ENCODE measurements at regions not wholly inside any gene's neighbourhood (a gene's known extent, or its start where the extent isn't known, plus 50 kb on each side); places are given as distances from the start of the nearest gene placed in this dataset.

DNA sequence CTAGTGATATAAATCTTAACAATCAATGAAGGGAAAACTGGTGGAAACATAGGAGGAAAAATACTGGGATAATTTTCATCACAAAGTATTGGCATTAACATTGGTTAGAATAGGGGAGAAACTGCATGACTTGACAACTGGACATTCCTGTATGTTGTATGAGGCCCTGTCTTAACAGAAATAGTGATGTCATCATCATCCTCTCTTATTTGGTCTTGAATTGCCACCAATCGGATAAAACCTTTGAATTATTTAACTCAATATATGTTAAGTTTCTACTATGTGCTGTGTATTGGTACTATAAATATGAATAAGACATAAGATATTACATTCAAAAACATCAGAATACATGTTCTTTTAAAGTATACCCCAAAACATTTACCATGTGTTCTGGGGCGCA is 130.1 kb upstream of the CCDC54 start:
- Histone ChIP-seq H3K4me2 (ENCODE audit: low read length) (no peak overlapping the region), H3K27me3 (ENCODE audit: control insufficient read depth, insufficient read depth, low read length) (no peaks in the 10 kb centered on the region)

DNA sequence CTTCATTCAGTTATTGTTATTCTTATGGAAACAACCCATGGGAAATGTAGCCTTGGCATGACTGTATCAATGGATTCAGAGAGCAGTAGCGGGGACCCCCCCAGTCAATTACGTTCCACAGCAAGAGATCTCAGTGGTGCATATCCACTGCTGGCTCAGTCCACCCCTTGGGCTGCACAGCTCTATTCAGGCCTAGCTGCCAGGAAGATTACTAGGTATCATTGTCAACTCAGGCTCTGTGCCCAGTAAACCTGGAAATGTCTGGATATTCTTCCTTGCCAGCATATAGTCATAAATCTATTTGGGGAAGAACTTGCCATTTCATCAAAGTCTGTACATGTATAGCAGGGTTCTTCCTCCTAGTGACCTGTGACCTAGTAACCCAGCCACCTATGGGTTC is 128.1 kb upstream of the CCDC54 start:
- Histone ChIP-seq H3K4me2 (ENCODE audit: low read length) (no peak overlapping the region), H3K4me3 (ENCODE audit: low read length) (no peak overlapping the region), H3K9me3 (replicated peaks; ENCODE audit: low read length) (no peaks in the 10 kb centered on the region), H3K9ac (ENCODE audit: low read depth, low read length) (no peak overlapping the region), H3K27me3 (ENCODE audit: control insufficient read depth, insufficient read depth, low read length) (no peaks in the 10 kb centered on the region), H3K4me1 (ENCODE audit: control insufficient read depth, insufficient read depth, low read length) (no peaks in the 10 kb centered on the region), H3K36me3 (ENCODE audit: insufficient read depth, low read length) (peaks cover 54% of the 10 kb centered on the region)

More for the DNA sequence above, 130.1 kb upstream of the CCDC54 start:
- Histone ChIP-seq H3K4me3 (ENCODE audit: low read length) (no peak overlapping the region), H3K36me3 (ENCODE audit: insufficient read depth, low read length) (peaks cover 54% of the 10 kb centered on the region), H3K4me1 (ENCODE audit: control insufficient read depth, insufficient read depth, low read length) (peaks cover 9% of the 10 kb centered on the region), H3K9me3 (replicated peaks; ENCODE audit: low read length) (no peaks in the 10 kb centered on the region), H3K9ac (ENCODE audit: low read depth, low read length) (no peak overlapping the region)

DNA sequence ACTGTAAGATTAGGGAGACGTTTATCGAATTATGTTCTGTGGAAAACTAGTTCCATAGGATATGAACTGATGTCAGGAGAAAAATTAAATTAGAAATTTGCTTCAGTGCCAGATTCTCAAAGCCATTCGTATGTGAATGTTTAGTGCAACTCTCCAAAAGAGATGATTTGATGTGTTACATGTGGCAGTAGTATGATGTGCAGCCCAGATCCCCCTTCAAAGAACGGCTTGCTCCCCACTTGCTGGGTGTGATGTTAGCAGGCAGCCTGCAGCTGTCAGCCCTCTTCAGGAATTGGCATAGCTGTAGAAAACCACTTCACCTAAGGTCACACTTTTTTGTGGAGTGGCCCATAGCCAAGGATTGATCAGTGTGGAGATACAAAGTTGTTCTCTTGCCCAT is 127.0 kb upstream of the CCDC54 start:
- Histone ChIP-seq H3K4me2 (ENCODE audit: low read length) (no peak overlapping the region), H3K36me3 (ENCODE audit: insufficient read depth, low read length) (peaks cover 51% of the 10 kb centered on the region), H3K4me1 (ENCODE audit: control insufficient read depth, insufficient read depth, low read length) (no peaks in the 10 kb centered on the region), H3K4me3 (ENCODE audit: low read length) (no peak overlapping the region), H3K27me3 (ENCODE audit: control insufficient read depth, insufficient read depth, low read length) (no peaks in the 10 kb centered on the region), H3K9ac (ENCODE audit: low read depth, low read length) (no peak overlapping the region), H3K9me3 (replicated peaks; ENCODE audit: low read length) (no peaks in the 10 kb centered on the region)

DNA sequence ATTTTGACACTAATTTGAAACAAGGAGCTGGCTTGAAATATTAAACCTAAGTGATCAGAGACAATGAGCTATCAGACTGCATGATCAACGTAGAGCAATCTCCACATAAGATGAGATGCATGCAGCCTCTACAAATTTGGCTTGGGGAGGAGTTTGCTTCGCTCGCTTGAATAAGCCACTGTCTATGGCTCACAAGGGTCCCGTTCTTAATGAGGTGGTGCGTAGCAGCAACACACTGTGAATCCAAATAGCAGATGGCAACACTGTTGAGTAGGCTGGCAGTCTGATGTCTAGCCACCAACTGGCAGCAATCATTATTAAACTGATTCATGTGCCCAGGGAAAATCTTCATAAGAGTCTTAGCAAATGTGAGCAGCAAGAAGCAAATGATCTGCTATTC is 125.4 kb upstream of the CCDC54 start:
- H3K4me2 ChIP-seq (ENCODE audit: low read length): no peak overlapping the region
- H3K36me3 ChIP-seq (ENCODE audit: insufficient read depth, low read length): peaks cover 35% of the 10 kb centered on the region
- H3K27me3 ChIP-seq (ENCODE audit: control insufficient read depth, insufficient read depth, low read length): no peaks in the 10 kb centered on the region
- H3K4me3 ChIP-seq (ENCODE audit: low read length): no peak overlapping the region
- no peak overlapping the region for H3K9ac ChIP-seq (ENCODE audit: low read depth, low read length)
- H3K9me3 ChIP-seq (replicated peaks; ENCODE audit: low read length): no peaks in the 10 kb centered on the region
- no peaks in the 10 kb centered on the region for H3K4me1 ChIP-seq (ENCODE audit: control insufficient read depth, insufficient read depth, low read length)

DNA sequence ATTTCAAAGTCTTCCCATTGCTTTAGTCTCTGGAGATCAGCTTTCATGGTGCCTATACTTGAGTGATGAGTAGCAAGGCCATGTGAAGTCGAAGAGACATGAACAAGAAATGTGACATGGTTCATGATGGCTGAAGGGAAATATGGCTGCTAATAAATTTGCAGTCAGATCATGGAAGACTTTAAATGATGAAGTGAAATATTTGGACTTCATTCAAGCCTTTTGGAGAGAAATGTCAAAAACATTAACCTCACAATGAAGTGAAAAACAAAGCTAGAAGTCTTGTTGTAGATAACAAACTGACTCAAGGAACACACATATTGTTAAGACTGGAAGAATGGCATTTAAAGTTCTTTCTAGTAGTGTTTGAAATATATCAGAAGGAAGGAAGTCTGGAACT is 120.3 kb upstream of the CCDC54 start:
- H3K4me1 ChIP-seq (ENCODE audit: control insufficient read depth, insufficient read depth, low read length): no peaks in the 10 kb centered on the region
- no peak overlapping the region for H3K9ac ChIP-seq (ENCODE audit: low read depth, low read length)
- H3K4me3 ChIP-seq (ENCODE audit: low read length): no peak overlapping the region
- H3K9me3 ChIP-seq (replicated peaks; ENCODE audit: low read length): no peaks in the 10 kb centered on the region
- H3K36me3 ChIP-seq (ENCODE audit: insufficient read depth, low read length): no peaks in the 10 kb centered on the region
- no peak overlapping the region for H3K4me2 ChIP-seq (ENCODE audit: low read length)
- no peaks in the 10 kb centered on the region for H3K27me3 ChIP-seq (ENCODE audit: control insufficient read depth, insufficient read depth, low read length)

DNA sequence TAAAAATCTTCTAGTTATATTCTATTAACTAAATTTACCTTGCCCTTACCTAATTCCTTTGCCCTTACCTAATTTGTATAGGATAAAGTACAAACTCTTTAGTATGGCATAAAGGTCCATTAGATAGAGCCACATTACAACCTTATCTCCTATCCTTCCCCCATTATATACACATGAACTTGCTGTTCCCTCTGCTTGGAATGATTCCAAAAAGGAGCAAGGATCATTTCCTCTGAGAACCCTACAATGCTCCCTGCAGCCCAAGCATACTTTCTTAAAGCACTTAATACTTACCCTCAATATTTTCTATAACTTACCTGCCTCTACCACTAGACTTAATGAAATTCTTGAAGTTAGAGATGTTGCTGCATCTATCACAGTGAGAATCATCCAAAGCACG is 118.9 kb upstream of the CCDC54 start:
- no peak overlapping the region for H3K4me2 ChIP-seq (ENCODE audit: low read length)
- H3K9ac ChIP-seq (ENCODE audit: low read depth, low read length): no peak overlapping the region

DNA sequence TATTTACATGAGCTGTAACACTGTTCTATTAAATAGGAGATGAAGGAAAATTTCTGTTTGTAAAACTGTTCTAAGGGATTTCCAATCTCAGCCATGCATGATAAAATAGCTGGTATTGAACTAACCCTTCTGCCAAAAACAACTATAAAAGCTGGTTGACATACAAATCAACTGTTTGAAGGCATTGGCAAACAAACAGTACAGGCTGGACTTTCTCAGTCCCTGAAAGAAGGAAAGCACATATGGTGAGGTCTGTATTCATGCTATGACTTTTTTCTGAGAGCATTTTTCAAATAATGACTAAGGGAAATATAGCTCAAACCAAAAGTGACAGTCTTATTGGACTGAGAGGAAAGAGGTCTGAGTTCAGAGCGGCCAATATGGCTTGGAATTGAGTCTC is 117.0 kb upstream of the CCDC54 start:
- Histone ChIP-seq H3K4me1 (ENCODE audit: control insufficient read depth, insufficient read depth, low read length) (peaks cover 8% of the 10 kb centered on the region), H3K36me3 (ENCODE audit: insufficient read depth, low read length) (no peaks in the 10 kb centered on the region), H3K27me3 (ENCODE audit: control insufficient read depth, insufficient read depth, low read length) (no peaks in the 10 kb centered on the region), H3K4me2 (ENCODE audit: low read length) (no peak overlapping the region), H3K9me3 (replicated peaks; ENCODE audit: low read length) (no peaks in the 10 kb centered on the region), H3K9ac (ENCODE audit: low read depth, low read length) (no peak overlapping the region), H3K4me3 (ENCODE audit: low read length) (no peak overlapping the region)

More for the DNA sequence above, 118.9 kb upstream of the CCDC54 start:
- H3K36me3 ChIP-seq (ENCODE audit: insufficient read depth, low read length): no peaks in the 10 kb centered on the region
- no peak overlapping the region for H3K4me3 ChIP-seq (ENCODE audit: low read length)
- no peaks in the 10 kb centered on the region for H3K27me3 ChIP-seq (ENCODE audit: control insufficient read depth, insufficient read depth, low read length)
- H3K4me1 ChIP-seq (ENCODE audit: control insufficient read depth, insufficient read depth, low read length): peaks cover 2% of the 10 kb centered on the region
- no peaks in the 10 kb centered on the region for H3K9me3 ChIP-seq (replicated peaks; ENCODE audit: low read length)

DNA sequence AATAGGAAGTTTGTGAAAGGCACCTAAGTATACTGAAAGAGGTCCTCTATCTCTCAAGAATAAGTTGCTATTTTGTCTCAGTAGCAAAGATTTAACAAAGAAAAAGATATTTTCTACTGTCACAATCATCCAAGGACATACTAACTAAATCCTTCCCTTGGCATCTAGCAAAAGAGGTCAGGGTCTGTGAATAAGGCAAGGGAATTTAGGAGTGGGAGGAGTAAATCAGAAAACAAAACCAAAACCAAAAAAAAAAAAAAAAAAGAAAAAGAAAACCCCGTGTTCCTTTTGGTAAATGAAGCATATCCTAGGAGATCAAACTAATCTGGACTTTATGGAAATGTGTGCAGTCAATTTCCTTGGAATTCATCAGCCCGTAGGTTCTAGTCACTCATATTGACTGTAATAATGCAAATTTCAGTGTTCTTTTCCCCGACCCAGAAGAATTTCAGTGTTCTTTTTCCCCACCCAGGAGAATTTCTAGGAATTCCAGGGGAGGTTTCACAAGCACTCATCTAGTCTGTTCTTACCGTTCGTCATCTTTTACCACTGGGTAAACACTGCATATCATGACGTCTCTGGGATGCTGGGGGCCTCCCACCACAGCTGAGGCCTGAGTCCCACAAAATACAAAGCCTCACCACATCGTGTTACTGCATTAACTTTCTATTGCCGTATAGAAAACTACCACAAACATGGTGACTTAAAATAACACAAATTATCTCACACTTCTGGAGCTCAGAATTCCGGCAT is 113.8 kb upstream of the CCDC54 start:
- H3K9me3 ChIP-seq (replicated peaks; ENCODE audit: low read length): no peaks in the 10 kb centered on the region
- peaks cover 8% of the 10 kb centered on the region for H3K4me1 ChIP-seq (ENCODE audit: control insufficient read depth, insufficient read depth, low read length)
- peak overlapping the region; percentile 56 for H3K4me3 ChIP-seq (ENCODE audit: low read length)
- no peaks in the 10 kb centered on the region for H3K27me3 ChIP-seq (ENCODE audit: control insufficient read depth, insufficient read depth, low read length)
- H3K4me2 ChIP-seq (ENCODE audit: low read length): peak overlapping the region; percentile 84
- H3K9ac ChIP-seq (ENCODE audit: low read depth, low read length): peak overlapping the region; percentile 54
- no peaks in the 10 kb centered on the region for H3K36me3 ChIP-seq (ENCODE audit: insufficient read depth, low read length)

DNA sequence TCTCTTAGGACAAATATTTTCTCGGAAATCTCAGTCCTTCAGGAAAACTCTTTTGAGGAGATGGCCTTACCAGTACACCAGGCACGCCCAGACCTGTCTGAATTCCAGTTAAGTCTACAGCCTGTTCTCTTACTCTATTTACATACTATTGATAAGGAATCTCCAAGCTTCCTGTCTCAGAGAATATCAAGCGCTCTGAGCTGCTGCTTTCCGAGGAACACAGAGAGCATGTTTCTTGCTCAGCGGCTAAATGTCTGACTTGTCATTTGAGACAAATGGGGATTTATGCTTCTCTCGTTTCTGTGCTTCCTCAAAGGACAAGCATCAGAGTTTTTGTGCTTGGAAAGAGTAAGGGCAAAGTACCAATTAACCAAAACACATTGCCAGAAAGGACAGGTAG is 112.4 kb upstream of the CCDC54 start:
- Histone ChIP-seq H3K27me3 (ENCODE audit: control insufficient read depth, insufficient read depth, low read length) (no peaks in the 10 kb centered on the region), H3K36me3 (ENCODE audit: insufficient read depth, low read length) (no peaks in the 10 kb centered on the region), H3K4me1 (ENCODE audit: control insufficient read depth, insufficient read depth, low read length) (peaks cover 8% of the 10 kb centered on the region), H3K4me2 (ENCODE audit: low read length) (no peak overlapping the region), H3K9me3 (replicated peaks; ENCODE audit: low read length) (no peaks in the 10 kb centered on the region), H3K4me3 (ENCODE audit: low read length) (no peak overlapping the region), H3K9ac (ENCODE audit: low read depth, low read length) (no peak overlapping the region)

DNA sequence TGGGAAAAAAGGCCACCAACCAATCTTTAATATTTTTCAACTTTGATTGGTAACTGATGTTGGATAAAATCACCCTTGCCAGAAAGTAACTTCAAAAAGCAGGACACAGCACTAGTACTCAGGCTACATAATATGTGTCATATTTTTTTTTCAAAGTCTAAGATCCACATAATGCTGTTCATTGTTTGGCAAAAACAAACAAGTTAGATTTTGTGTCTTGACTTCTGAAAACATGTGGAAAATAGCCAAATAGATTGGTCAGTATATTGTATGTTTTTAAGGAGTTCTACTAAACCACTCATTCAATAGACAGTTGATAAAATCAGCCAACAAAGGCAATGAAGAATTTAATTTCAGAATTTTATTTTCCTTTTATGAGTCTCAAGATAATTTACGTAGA is 111.7 kb upstream of the CCDC54 start:
- H3K27me3 ChIP-seq (ENCODE audit: control insufficient read depth, insufficient read depth, low read length): no peaks in the 10 kb centered on the region
- H3K4me3 ChIP-seq (ENCODE audit: low read length): no peak overlapping the region
- H3K4me2 ChIP-seq (ENCODE audit: low read length): no peak overlapping the region
- H3K36me3 ChIP-seq (ENCODE audit: insufficient read depth, low read length): no peaks in the 10 kb centered on the region
- H3K4me1 ChIP-seq (ENCODE audit: control insufficient read depth, insufficient read depth, low read length): peaks cover 8% of the 10 kb centered on the region
- H3K9ac ChIP-seq (ENCODE audit: low read depth, low read length): no peak overlapping the region
- H3K9me3 ChIP-seq (replicated peaks; ENCODE audit: low read length): no peaks in the 10 kb centered on the region

DNA sequence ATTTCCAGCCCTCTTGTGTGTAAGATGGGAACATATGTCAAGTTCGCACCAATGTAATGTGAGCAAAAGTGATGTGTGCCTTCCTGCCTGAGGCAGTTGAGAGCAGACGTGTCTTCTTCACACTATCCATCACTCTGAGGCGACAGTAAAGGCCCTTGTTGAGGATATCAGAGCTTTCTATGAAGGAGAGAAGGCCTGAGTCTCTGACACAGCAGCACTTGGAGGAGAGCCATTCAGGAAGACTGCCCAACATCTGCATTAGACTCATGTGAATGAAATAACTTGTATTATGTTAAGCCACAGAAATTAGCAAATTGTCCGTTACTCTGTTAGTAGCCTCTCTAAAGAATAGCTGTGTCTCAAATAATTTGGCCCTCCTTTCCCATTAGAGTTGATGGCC is 108.8 kb upstream of the CCDC54 start:
- Histone ChIP-seq H3K9ac (ENCODE audit: low read depth, low read length) (no peak overlapping the region), H3K4me3 (ENCODE audit: low read length) (no peak overlapping the region), H3K9me3 (replicated peaks; ENCODE audit: low read length) (no peaks in the 10 kb centered on the region), H3K27me3 (ENCODE audit: control insufficient read depth, insufficient read depth, low read length) (no peaks in the 10 kb centered on the region), H3K4me1 (ENCODE audit: control insufficient read depth, insufficient read depth, low read length) (peaks cover 4% of the 10 kb centered on the region), H3K36me3 (ENCODE audit: insufficient read depth, low read length) (no peaks in the 10 kb centered on the region), H3K4me2 (ENCODE audit: low read length) (no peak overlapping the region)

DNA sequence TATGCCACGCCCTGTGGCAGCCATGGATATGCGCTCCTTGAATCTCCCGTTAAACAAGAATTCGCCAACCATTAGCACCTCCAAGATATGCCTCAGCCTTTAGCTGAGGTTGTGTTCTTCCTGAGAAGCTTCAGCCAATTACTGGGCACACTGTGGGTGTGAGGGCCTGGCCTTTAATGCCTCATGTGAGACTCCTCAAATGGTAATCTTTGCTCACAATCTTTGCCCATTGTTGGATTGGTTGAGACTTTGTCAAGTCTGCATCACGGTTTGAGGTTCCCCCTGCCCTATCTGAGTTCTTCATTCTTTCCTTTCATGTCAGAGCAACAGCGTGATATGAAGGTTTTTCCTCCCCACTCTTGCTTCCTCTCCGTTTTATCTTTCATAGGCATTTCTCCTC is 108.1 kb upstream of the CCDC54 start:
- Histone ChIP-seq H3K9ac (ENCODE audit: low read depth, low read length) (no peak overlapping the region), H3K36me3 (ENCODE audit: insufficient read depth, low read length) (no peaks in the 10 kb centered on the region), H3K27me3 (ENCODE audit: control insufficient read depth, insufficient read depth, low read length) (no peaks in the 10 kb centered on the region), H3K4me1 (ENCODE audit: control insufficient read depth, insufficient read depth, low read length) (no peaks in the 10 kb centered on the region), H3K4me3 (ENCODE audit: low read length) (no peak overlapping the region), H3K4me2 (ENCODE audit: low read length) (no peak overlapping the region), H3K9me3 (replicated peaks; ENCODE audit: low read length) (no peaks in the 10 kb centered on the region)

Measured in skeletal muscle satellite cell (primary cell).